H9 (cell line): ENCODE measurements at regions not wholly inside any gene's neighbourhood (a gene's known extent, or its start where the extent isn't known, plus 50 kb on each side); places are given as distances from the start of the nearest gene placed in this dataset.

Experiments
- DNase-seq: peaks from one replicate; pipeline ENCODE4 v3.0.0-alpha.2; 2017
- H2AFZ ChIP-seq: one replicate; pipeline ENCODE4 v1.6.1; 2013; ENCODE audit warnings: mild to moderate bottlenecking, low read length, control low read depth, moderate library complexity
- H2AK5ac ChIP-seq: 2 replicates; pipeline ENCODE4 v1.6.1; 2013; ENCODE audit warnings: low read length, control low read depth, mixed read lengths; ENCODE audit not compliant: insufficient read length
- H2BK120ac ChIP-seq: one replicate; pipeline ENCODE4 v1.6.1; 2013; ENCODE audit warnings: low read depth, mild to moderate bottlenecking, low read length, control low read depth, inconsistent platforms; ENCODE audit not compliant: poor library complexity, severe bottlenecking
- H2BK12ac ChIP-seq: 2 replicates; pipeline ENCODE4 v1.6.1; 2013; ENCODE audit warnings: low read length, control low read depth, mixed read lengths, low read depth; ENCODE audit not compliant: insufficient read length
- H2BK15ac ChIP-seq: 2 replicates; pipeline ENCODE4 v1.6.1; 2013; ENCODE audit warnings: low read depth, low read length, control low read depth
- H2BK20ac ChIP-seq: one replicate; pipeline ENCODE4 v1.6.1; 2013; ENCODE audit warnings: low read depth, mild to moderate bottlenecking, low read length, control low read depth, inconsistent platforms; ENCODE audit not compliant: poor library complexity, severe bottlenecking
- H2BK5ac ChIP-seq: 2 replicates; pipeline ENCODE4 v1.6.1; 2013; ENCODE audit warnings: low read length, control low read depth, mixed read lengths; ENCODE audit not compliant: insufficient read length
- H3K14ac ChIP-seq: 2 replicates; pipeline ENCODE4 v1.6.1; 2013; ENCODE audit warnings: low read length, control low read depth; ENCODE audit not compliant: insufficient read depth
- H3K18ac ChIP-seq: 2 replicates; pipeline ENCODE4 v1.6.1; 2013; ENCODE audit warnings: low read depth, mild to moderate bottlenecking, mixed read lengths, low read length, control low read depth; ENCODE audit not compliant: insufficient read length
- H3K23ac ChIP-seq: 2 replicates; pipeline ENCODE4 v1.6.1; 2013; ENCODE audit warnings: low read length, control low read depth, mixed read lengths, low read depth; ENCODE audit not compliant: insufficient read length
- H3K23me2 ChIP-seq: 2 replicates; pipeline ENCODE4 v1.6.1; 2013; ENCODE audit warnings: low read depth, mild to moderate bottlenecking, mixed read lengths, low read length, control low read depth; ENCODE audit not compliant: insufficient read length, poor library complexity, severe bottlenecking
- H3K27ac ChIP-seq: 2 replicates; pipeline ENCODE4 v1.5.1; 2013; ENCODE audit warnings: low read length, control low read depth, mixed read lengths, low read depth; ENCODE audit not compliant: insufficient read length
- H3K27me3 ChIP-seq: 2 replicates; pipeline ENCODE4 v1.6.1; 2013; ENCODE audit warnings: low read length, control low read depth, inconsistent platforms; ENCODE audit not compliant: insufficient read depth
- H3K4ac ChIP-seq: 2 replicates; pipeline ENCODE4 v1.6.1; 2013; ENCODE audit warnings: low read depth, mild to moderate bottlenecking, control low read depth, inconsistent platforms, low read length, moderate library complexity
- H3K4me1 ChIP-seq: 2 replicates; pipeline ENCODE4 v1.6.1; 2013; ENCODE audit warnings: low read length, control low read depth, inconsistent platforms; ENCODE audit not compliant: insufficient read depth
- H3K4me2 ChIP-seq: 2 replicates; pipeline ENCODE4 v1.6.1; 2013; ENCODE audit warnings: low read length, control low read depth, mixed read lengths; ENCODE audit not compliant: insufficient read length, insufficient read depth
- H3K56ac ChIP-seq: 2 replicates; pipeline ENCODE4 v1.6.1; 2013; ENCODE audit warnings: low read depth, mild to moderate bottlenecking, mixed read lengths, low read length, control low read depth; ENCODE audit not compliant: insufficient read length
- H3K79me1 ChIP-seq: 2 replicates; pipeline ENCODE4 v1.6.1; 2013; ENCODE audit warnings: low read depth, mild to moderate bottlenecking, moderate library complexity, low read length, control low read depth, inconsistent platforms; ENCODE audit not compliant: insufficient read depth, poor library complexity, severe bottlenecking
- H3K79me2 ChIP-seq: 2 replicates; pipeline ENCODE4 v1.6.1; 2013; ENCODE audit warnings: low read length, control low read depth, inconsistent platforms; ENCODE audit not compliant: insufficient read depth
- H3K9ac ChIP-seq: 2 replicates; pipeline ENCODE4 v1.6.1; 2013; ENCODE audit warnings: low read length, control low read depth, mixed read lengths; ENCODE audit not compliant: insufficient read length; ENCODE audit errors: extremely low read depth
- H3K9me3 ChIP-seq: one replicate; pipeline ENCODE4 v1.6.1; 2013; ENCODE audit warnings: low read depth, low read length, inconsistent platforms; ENCODE audit not compliant: control insufficient read depth
- H3T11ph ChIP-seq: one replicate; pipeline ENCODE4 v1.6.1; 2013; ENCODE audit warnings: mild to moderate bottlenecking, low read length, control low read depth, inconsistent platforms
- H4K20me1 ChIP-seq: one replicate; pipeline ENCODE4 v1.6.1; 2013; ENCODE audit not compliant: control insufficient read depth, insufficient read length, insufficient read depth
- H4K5ac ChIP-seq: 2 replicates; pipeline ENCODE4 v1.6.1; 2013; ENCODE audit warnings: low read depth, mild to moderate bottlenecking, mixed read lengths, low read length, control low read depth; ENCODE audit not compliant: insufficient read length
- H4K8ac ChIP-seq: replicated peaks from 2 replicates; pipeline ENCODE4 v1.6.1; 2013; ENCODE audit warnings: low read length, control low read depth, mixed read lengths, low read depth; ENCODE audit not compliant: insufficient read length
- H4K91ac ChIP-seq: 2 replicates; pipeline ENCODE4 v1.6.1; 2013; ENCODE audit warnings: low read depth, mild to moderate bottlenecking, moderate library complexity, mixed read lengths, low read length, control low read depth; ENCODE audit not compliant: insufficient read length
- H3K27ac Mint-ChIP-seq, 3 experiments: 2 replicates in 2 of 3; 3 replicates in 1 of 3; pipeline ENCODE4 v1.8.0; 2020 to 2021; ENCODE audit warnings: mixed read lengths in 3 of 3, mild to moderate bottlenecking in 1 of 3, moderate library complexity in 1 of 3
- H3K27me3 Mint-ChIP-seq: 2 replicates; pipeline ENCODE4 v1.8.0; 2021; ENCODE audit warnings: low read depth, mild to moderate bottlenecking, moderate library complexity, mixed read lengths
- H3K36me3 Mint-ChIP-seq, 3 experiments: 2 replicates in 2 of 3; 3 replicates in 1 of 3; pipeline ENCODE4 v1.8.0; 2020 to 2021; ENCODE audit warnings: low read depth in 3 of 3, mixed read lengths in 3 of 3; ENCODE audit not compliant: insufficient read depth in 1 of 3
- H3K4me1 Mint-ChIP-seq, 2 experiments: 2 replicates each; pipeline ENCODE4 v1.8.0; 2020; ENCODE audit warnings: mixed read lengths in 2 of 2
- H3K4me3 Mint-ChIP-seq, 2 experiments: 2 replicates in 1 of 2; 3 replicates in 1 of 2; pipeline ENCODE4 v1.8.0; 2020 to 2021; ENCODE audit warnings: mild to moderate bottlenecking in 2 of 2, mixed read lengths in 2 of 2, moderate library complexity in 1 of 2
- H3K9me3 Mint-ChIP-seq, 2 experiments: 2 replicates in 1 of 2; 3 replicates in 1 of 2; pipeline ENCODE4 v1.8.0; 2020; ENCODE audit warnings: mild to moderate bottlenecking in 2 of 2, mixed read lengths in 2 of 2, moderate library complexity in 1 of 2
- WGBS: extraction: QIAGEN DNeasy Blood & Tissue Kit; methylation state at CpG from one replicate; pipeline ENCODE4 v1.1.7; 2013; ENCODE audit warnings: missing lambda C conversion rate, low lambda C conversion rate, mixed read lengths; ENCODE audit not compliant: insufficient read length; ENCODE audit errors: extremely low coverage; 5-methylcytosine and 5-hydroxymethylcytosine counted together
- TF ChIP-seq, protein P1 (sequence below): fragments of 200-600 bp; sonication (generic); conservative IDR thresholded peaks from 3 replicates; pipeline ENCODE4 v1.8.0; 2021; ENCODE audit warnings: antibody characterized with exemption, mild to moderate bottlenecking

DNA sequence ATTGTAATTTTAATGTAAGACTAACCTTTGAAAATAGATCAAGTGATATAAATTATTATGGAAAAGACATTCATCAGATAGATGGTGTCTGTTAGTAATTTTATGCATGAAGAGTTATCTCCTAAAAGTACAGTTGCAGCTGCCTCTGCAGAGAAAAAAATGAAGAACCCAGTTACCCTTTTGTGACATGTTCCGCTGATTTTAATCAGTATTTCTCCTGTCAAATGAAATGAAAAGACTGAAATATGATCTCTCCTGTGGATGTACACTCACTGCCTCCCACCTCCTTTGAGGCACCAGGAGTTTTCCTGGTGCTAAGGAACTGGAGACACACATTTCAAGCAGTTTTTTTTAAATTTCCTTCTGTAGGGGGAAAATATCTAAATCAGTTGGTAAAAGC is 277.4 kb downstream of the KIF4B start:
- Histone ChIP-seq H2AFZ (no peak overlapping the region), H3K4me1 (0 out of 2 replicates have a peak, but pooled peaks cover 3% of the 10 kb centered on the region), H2BK20ac (no peak overlapping the region), H2AK5ac (no peak overlapping the region), H3K79me1 (no peaks in the 10 kb centered on the region), H3K27ac (no peak overlapping the region), H3K18ac (no peak overlapping the region), H3K23ac (no peak overlapping the region), H2BK12ac (no peak overlapping the region), H3K79me2 (no peaks in the 10 kb centered on the region), H3K9ac (no peak overlapping the region), H3K56ac (no peak overlapping the region), H3T11ph (no peak overlapping the region), H4K5ac (no peak overlapping the region), H2BK15ac (no peak overlapping the region), H3K4me2 (no peak overlapping the region), H3K27me3 (no peaks in the 10 kb centered on the region), H3K23me2 (no peaks in the 10 kb centered on the region), H4K8ac (no peak overlapping the region), H4K20me1 (no peaks in the 10 kb centered on the region), H2BK5ac (no peak overlapping the region), H2BK120ac (no peak overlapping the region), H3K9me3 (no peaks in the 10 kb centered on the region), H3K14ac (no peak overlapping the region), H3K4ac (no peak overlapping the region), H4K91ac (no peak overlapping the region)
- no peaks in the 10 kb centered on the region for H3K27me3 Mint-ChIP-seq
- no peaks in the 10 kb centered on the region for H3K36me3 Mint-ChIP-seq
- H3K9me3 Mint-ChIP-seq = no peaks in the 10 kb centered on the region
- no peak overlapping the region for H3K4me3 Mint-ChIP-seq
- H3K4me1 Mint-ChIP-seq = peaks cover 3 to 6% of the 10 kb centered on the region in 2 experiments
- TF ChIP-seq, protein P1, sequence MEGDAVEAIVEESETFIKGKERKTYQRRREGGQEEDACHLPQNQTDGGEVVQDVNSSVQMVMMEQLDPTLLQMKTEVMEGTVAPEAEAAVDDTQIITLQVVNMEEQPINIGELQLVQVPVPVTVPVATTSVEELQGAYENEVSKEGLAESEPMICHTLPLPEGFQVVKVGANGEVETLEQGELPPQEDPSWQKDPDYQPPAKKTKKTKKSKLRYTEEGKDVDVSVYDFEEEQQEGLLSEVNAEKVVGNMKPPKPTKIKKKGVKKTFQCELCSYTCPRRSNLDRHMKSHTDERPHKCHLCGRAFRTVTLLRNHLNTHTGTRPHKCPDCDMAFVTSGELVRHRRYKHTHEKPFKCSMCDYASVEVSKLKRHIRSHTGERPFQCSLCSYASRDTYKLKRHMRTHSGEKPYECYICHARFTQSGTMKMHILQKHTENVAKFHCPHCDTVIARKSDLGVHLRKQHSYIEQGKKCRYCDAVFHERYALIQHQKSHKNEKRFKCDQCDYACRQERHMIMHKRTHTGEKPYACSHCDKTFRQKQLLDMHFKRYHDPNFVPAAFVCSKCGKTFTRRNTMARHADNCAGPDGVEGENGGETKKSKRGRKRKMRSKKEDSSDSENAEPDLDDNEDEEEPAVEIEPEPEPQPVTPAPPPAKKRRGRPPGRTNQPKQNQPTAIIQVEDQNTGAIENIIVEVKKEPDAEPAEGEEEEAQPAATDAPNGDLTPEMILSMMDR = no peak
- no peak overlapping the region for H3K27ac Mint-ChIP-seq
- DNase-seq = no peak
- no CpG with 5 or more reads among the region's 1 CpG for WGBS
